H4 (cell line): ENCODE measurements at regions not wholly inside any gene's neighbourhood (a gene's known extent, or its start where the extent isn't known, plus 50 kb on each side); places are given as distances from the start of the nearest gene placed in this dataset.
A peak's percentile ranks its signal among the peaks of the same experiment; 100 is the strongest.
"Not testable (repeated sequence)": the region's sequence is repeated elsewhere in the genome, so short reads cannot be mapped to it uniquely, and the experiment has no call there.

Experiments
- DNase-seq: peaks from one replicate; pipeline ENCODE4 v3.0.0-alpha.2; 2015; ENCODE audit warnings: low spot score

DNA sequence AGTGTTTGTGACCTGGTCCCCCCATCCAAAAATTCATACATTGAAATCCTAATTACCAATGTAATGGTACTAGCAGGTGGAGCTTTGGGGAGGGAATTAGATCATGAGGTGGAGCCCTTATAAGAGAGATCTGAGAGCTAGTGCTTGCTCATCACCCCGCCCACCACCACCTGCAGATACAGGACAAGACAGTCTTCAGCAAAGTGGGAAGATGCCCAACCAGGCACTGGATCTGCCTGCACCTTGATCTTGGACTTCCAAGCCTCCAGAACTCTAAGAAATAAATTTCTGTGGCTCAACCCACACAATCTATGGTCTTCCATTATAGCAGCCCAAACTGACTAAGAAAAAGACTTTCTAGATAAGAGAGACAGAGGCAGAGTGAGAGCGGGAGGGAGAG, 343.4 kb downstream of the LRRIQ3 start:
- no peak for DNase-seq

GRCh38 chr1:73842436-73842835, 355.5 kb downstream of the LRRIQ3 start:
- no peak for DNase-seq

DNA sequence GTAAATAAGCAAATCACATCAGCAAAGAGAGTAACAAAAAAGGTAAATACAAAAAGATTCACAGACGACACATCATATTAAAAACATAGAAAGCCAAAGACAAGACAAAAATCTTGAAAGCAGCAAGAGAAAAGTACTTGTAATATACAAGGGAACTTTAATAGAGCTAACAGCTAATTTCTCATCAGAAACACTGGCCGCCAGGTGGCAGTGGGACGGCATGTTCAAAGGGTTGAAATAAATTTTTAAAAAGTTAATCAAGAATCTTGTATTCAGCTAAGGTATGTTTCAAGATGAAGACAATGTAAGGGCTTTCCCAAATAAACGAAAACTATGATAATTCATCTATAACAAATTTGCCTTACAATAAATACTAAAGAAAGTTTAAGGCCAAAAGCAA, 358.1 kb downstream of the LRRIQ3 start:
- peak; percentile 11 for DNase-seq

- DNase-seq = no peak
Measured at GRCh38 chr1:73832276-73833181, 365.4 kb downstream of the LRRIQ3 start.

DNA sequence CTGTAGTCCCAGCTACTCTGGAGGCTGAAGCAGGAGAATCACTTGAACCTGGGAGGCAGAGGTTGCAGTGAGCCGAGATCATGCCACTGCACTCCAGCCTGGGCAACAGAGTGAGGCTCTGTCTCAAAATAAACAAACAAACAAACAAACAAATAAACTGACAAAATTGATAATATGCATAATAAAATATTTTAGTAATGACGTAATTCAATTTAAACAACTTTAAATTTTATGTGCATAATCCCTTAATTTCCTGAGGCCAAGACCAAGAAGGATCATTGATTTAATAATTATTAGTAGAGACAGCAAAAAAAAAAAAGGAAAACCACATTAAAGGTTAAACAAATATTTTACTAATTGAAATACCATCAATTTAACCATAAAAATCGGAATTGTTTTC, 370.7 kb downstream of the LRRIQ3 start:
- DNase-seq = not testable (repeated sequence)

- no peak for DNase-seq
Measured at GRCh38 chr1:73824065-73824464, 373.9 kb downstream of the LRRIQ3 start.

DNA sequence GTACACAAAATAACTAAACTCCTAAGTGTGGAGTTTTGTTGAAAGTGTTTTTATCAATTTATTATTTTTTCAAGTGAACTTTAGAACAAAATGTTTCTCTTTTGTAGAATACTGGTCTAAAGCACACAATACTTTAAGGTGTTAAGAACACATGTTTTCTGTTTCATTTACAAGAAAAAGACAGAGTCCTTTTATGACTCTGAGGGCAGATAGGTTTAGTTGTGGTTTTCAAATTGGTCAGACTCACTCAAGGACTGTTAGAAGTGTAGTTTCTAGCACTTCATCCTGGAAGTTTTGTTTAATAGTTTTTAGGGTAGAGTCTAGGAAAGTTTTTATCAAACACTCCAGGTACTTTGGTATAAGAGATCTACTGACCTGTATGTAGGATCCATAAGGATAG, 376.5 kb downstream of the LRRIQ3 start:
- no peak for DNase-seq

- DNase-seq = no peak
Measured at GRCh38 chr1:73820843-73821242, 377.1 kb downstream of the LRRIQ3 start.

GRCh38 chr1:73813716-73814115, 384.3 kb downstream of the LRRIQ3 start:
- no peak for DNase-seq

DNA sequence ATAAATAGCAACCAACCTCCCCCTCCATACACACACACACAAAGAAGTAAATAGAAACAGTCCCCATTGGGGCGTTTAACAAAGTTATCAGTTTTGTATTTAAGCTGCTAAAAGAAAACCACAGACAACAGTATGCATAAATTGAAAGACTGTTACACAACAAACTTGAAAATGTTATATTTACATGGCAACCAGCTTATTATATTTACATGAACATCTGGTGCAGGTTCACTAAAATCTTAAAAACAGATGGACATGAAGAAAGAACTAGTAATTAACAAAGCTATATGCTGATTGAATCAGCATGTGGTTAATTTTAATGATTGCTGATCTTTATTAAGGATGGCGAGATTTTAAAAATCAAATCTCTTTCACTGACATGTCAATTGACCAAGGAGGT, 384.7 kb downstream of the LRRIQ3 start:
- no peak for DNase-seq

- DNase-seq = no peak
Measured at GRCh38 chr1:73811798-73812197, 386.2 kb downstream of the LRRIQ3 start.

GRCh38 chr1:73804935-73805334, 393.0 kb downstream of the LRRIQ3 start:
- no peak for DNase-seq

DNA sequence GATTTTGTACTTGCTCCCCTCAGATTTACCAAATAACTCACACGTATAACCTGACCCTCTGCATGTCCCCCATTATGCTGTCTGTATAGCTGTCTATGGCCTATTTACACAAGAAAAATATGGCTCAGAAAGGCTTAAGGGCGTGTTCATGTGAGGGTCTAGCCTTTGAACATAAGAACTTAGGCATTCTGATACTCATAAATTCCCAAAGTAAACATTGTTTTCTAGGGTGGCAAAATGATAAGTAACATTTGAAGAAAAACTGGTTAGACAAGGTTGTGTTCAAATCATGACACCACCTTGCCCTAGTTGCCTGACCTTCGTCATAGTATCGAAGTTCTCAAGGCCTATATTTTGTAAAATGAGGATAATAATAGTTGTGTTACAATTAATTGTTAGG, 394.6 kb downstream of the LRRIQ3 start:
- no peak for DNase-seq

GRCh38 chr1:73801912-73802429, 396.0 kb downstream of the LRRIQ3 start:
- DNase-seq = no peak

- peak; percentile 62 for DNase-seq
Measured at GRCh38 chr1:73800376-73800775, 397.6 kb downstream of the LRRIQ3 start.

DNA sequence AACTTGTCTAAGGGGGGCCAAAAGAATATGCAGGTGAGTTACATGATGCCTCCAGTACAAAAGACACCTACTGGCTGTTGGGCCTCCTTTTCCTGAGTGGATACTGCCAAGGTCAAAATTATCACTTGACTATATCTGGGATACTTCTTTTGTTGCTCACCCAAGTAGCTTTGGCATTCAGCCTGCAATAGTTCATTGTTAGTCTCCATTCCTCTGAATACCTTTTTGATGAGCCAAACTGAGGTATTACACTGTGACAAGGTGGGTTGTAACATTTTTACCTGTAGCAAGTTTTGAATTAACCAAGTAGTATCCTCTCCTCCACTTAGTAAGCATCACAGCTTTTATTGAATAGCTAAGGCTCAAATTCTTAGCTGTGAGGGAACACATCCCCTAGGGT, 408.0 kb downstream of the LRRIQ3 start:
- DNase-seq = no peak

DNA sequence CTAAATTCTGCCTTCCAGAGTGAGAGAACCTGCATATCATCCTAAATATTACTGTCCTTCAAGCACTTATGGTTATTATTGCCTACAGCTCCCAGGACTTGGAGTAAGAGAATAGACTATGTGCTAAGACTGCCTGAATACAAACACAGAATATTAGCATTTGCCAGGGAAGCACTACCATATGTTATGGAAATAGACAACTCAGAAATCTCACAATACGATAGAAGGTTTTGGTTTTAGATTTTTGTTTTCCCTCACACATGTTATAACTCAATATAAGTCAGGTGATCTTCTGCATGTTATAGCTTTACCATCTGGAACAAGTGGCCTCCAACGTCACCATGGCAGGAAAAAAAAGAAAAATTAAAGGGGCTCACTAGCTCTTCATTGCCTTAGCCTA, 413.9 kb downstream of the LRRIQ3 start:
- DNase-seq = no peak

- DNase-seq = no peak
Measured at GRCh38 chr1:73783352-73783751, 414.6 kb downstream of the LRRIQ3 start.

DNA sequence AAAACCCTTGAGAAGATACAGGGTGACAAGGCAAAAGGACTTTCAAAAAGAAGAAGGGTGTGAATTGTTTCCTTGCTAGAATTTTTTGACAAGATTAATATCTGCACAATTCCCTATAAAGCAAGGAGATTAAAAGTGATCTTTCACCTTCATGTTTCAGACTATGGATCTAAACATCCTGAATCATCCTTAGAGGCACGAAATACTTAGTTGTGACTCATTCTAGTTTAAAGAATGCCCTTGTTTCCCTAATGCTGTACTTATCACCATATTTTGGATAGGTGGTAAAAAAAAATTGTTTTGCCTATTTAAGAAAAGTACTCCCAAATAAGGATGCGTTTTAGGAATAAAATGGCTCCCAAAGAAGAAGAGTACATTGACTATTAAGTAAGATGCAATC, 415.1 kb downstream of the LRRIQ3 start:
- no peak for DNase-seq

GRCh38 chr1:73781251-73781650, 416.7 kb downstream of the LRRIQ3 start:
- DNase-seq = peak; percentile 16

- no peak for DNase-seq
Measured at GRCh38 chr1:73778471-73778870, 419.5 kb downstream of the LRRIQ3 start.

DNA sequence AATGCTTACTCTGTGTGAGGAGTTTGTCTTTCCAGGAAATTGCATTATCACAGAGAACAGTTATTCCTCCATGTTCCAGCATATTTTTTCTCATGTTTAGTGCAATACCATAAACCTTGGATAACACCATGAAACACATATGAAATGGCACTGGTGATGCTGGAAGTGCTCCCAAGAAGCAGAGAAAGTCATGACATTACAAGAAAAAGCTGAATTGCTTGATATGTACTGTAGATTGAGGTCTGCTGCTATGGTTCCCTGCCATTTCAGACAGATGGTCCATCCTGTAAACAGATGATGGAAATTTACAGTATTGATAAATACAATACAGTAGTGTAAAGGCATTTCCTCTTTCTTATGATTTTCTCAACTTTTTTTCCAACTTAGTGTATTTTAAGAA, 422.1 kb downstream of the LRRIQ3 start:
- DNase-seq = no peak

GRCh38 chr1:73772941-73773340, 425.0 kb downstream of the LRRIQ3 start:
- no peak for DNase-seq

- DNase-seq = no peak
Measured at GRCh38 chr1:73771396-73771795, 426.6 kb downstream of the LRRIQ3 start.
